ENCODE measurements at regions not wholly inside any gene's neighbourhood (a gene's known extent, or its start where the extent isn't known, plus 50 kb on each side); places are given as distances from the start of the nearest gene placed in this dataset.

GRCh38 chr2:81303321-81303720 lies 998.8 kb upstream of the LRRTM1 start:
- DNase-seq (no peak), ATAC-seq (no peak)
- H3K4me1 ChIP-seq = no peaks in the 10 kb centered on the region
- intact Hi-C loops (cut with DNase I) = no loop called here
- 30 to 49% methylated on average over 1 of the region's 1 CpG for WGBS, 2 donors
- H3K27ac ChIP-seq = no peak overlapping the region
- no peaks in the 10 kb centered on the region for H3K36me3 ChIP-seq (replicated peaks in 1 of 2; ENCODE audit: insufficient read depth in 1 of 2, low read depth in 2 of 2)
- no peak overlapping the region for H3K4me3 ChIP-seq
- TF ChIP-seq POLR2A (IDR thresholded peaks at IDR 0.05) = no peak
- TF ChIP-seq, protein P1, sequence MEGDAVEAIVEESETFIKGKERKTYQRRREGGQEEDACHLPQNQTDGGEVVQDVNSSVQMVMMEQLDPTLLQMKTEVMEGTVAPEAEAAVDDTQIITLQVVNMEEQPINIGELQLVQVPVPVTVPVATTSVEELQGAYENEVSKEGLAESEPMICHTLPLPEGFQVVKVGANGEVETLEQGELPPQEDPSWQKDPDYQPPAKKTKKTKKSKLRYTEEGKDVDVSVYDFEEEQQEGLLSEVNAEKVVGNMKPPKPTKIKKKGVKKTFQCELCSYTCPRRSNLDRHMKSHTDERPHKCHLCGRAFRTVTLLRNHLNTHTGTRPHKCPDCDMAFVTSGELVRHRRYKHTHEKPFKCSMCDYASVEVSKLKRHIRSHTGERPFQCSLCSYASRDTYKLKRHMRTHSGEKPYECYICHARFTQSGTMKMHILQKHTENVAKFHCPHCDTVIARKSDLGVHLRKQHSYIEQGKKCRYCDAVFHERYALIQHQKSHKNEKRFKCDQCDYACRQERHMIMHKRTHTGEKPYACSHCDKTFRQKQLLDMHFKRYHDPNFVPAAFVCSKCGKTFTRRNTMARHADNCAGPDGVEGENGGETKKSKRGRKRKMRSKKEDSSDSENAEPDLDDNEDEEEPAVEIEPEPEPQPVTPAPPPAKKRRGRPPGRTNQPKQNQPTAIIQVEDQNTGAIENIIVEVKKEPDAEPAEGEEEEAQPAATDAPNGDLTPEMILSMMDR (IDR thresholded peaks at IDR 0.05) = no peak
- no peaks in the 10 kb centered on the region for H3K27me3 ChIP-seq
- H3K9me3 ChIP-seq = no peaks in the 10 kb centered on the region

DNA sequence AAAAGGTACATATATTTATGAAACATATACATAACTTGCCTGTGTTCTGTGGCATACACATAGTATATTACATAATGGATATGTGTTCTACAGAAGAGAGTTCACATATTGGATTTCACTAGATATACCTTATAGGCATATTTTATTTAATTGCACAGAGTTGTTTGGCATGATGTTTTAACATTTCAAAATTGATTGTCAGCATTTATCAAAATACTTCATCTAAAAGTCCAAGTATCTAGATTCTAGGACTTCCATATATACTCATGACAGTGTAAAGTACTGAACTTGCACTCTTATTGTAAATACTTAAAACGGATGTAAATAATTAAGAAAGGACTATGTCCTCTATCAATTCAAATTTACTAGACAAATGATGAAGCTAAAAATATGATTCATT lies 995.3 kb upstream of the LRRTM1 start:
- 48 to 59% methylated on average over 1 of the region's 1 CpG for WGBS, 2 donors
- Histone ChIP-seq H3K27me3 (no peaks in the 10 kb centered on the region), H3K4me1 (no peaks in the 10 kb centered on the region), H3K4me3 (no peak overlapping the region), H3K36me3 (replicated peaks in 1 of 2; ENCODE audit: insufficient read depth in 1 of 2, low read depth in 2 of 2) (no peaks in the 10 kb centered on the region), H3K27ac (no peak overlapping the region), H3K9me3 (no peaks in the 10 kb centered on the region)
- TF ChIP-seq, protein P1 (IDR thresholded peaks at IDR 0.05) = no peak
- no peak for ATAC-seq
- no peak for DNase-seq
- intact Hi-C loops (cut with DNase I) = no loop called here

DNA sequence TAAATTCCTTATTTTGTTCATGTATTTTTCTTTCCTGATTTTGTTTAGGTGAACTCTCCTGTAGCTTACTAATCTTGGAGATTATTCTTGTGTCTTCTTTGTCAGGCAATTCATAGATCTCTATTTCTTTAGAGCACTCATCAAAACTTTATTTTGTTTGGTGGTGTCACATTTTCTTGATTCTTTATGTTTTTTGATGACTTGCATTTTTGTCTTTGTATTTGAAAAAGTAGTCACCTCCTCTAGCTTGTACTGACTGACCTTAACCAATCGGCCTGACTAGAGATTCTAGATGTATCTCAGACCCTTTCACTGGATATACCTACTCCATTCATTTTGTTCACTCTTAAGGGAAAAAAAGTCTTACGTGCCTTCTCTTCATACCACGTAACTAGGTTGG lies 986.3 kb upstream of the LRRTM1 start:
- no peak for TF ChIP-seq POLR2A (IDR thresholded peaks at IDR 0.05)
- TF ChIP-seq, protein P1 (IDR thresholded peaks at IDR 0.05) = no peak
- Histone ChIP-seq H3K9me3 (peaks cover 0 to 8% (median 0%) of the 10 kb centered on the region in 3 donors), H3K4me1 (no peaks in the 10 kb centered on the region), H3K27ac (no peak overlapping the region), H3K4me3 (no peak overlapping the region), H3K27me3 (no peaks in the 10 kb centered on the region), H3K36me3 (replicated peaks in 1 of 2; ENCODE audit: insufficient read depth in 1 of 2, low read depth in 2 of 2) (no peaks in the 10 kb centered on the region)
- WGBS, 2 donors = 68 to 75% methylated on average over 3 of the region's 3 CpGs
- intact Hi-C loops (cut with DNase I) = no loop called here
- ATAC-seq = no peak
- no peak for DNase-seq

- no peaks in the 10 kb centered on the region for H3K27me3 ChIP-seq
- 54 to 61% methylated on average over 2 of the region's 2 CpGs for WGBS, 2 donors
Measured at GRCh38 chr2:81283081-81283480, 978.5 kb upstream of the LRRTM1 start.

More at GRCh38 chr2:81283081-81283480, 978.5 kb upstream of the LRRTM1 start:
- no peak for ATAC-seq
- TF ChIP-seq, protein P1 (IDR thresholded peaks at IDR 0.05) = no peak
- no peak for TF ChIP-seq POLR2A (IDR thresholded peaks at IDR 0.05)
- no peaks in the 10 kb centered on the region for H3K9me3 ChIP-seq
- H3K36me3 ChIP-seq (replicated peaks in 1 of 2; ENCODE audit: insufficient read depth in 1 of 2, low read depth in 2 of 2) = no peaks in the 10 kb centered on the region
- H3K4me3 ChIP-seq = no peak overlapping the region
- H3K4me1 ChIP-seq = no peaks in the 10 kb centered on the region
- no peak overlapping the region for H3K27ac ChIP-seq
- intact Hi-C loops (cut with DNase I) = no loop called here
- no peak for DNase-seq

Measured in body of pancreas (tissue), 4 donors.